Fibroblast of the aortic adventitia (primary cell): ENCODE measurements at regions not wholly inside any gene's neighbourhood (a gene's known extent, or its start where the extent isn't known, plus 50 kb on each side); places are given as distances from the start of the nearest gene placed in this dataset.

Source experiments
- DNase-seq: peaks from one replicate; pipeline ENCODE4 v3.0.0-alpha.2; 2010; ENCODE audit warnings: low read depth
- H3K4me3 ChIP-seq: 2 replicates; pipeline ENCODE4 v1.5.1; 2011; ENCODE audit warnings: low read depth, mild to moderate bottlenecking, control low read depth, low read length, moderate library complexity
- CTCF ChIP-seq: IDR thresholded peaks from 2 replicates; pipeline ENCODE4 v1.5.1; 2011; ENCODE audit warnings: mild to moderate bottlenecking, low read length, control low read depth, inconsistent platforms; ENCODE audit not compliant: insufficient read depth

GRCh38 chr5:88483964-88484672 is 215.5 kb upstream of the TMEM161B start:
- no peak for DNase-seq

GRCh38 chr5:88480801-88481499 is 212.3 kb upstream of the TMEM161B start:
- no peak for TF ChIP-seq CTCF
- DNase-seq: no peak
- H3K4me3 ChIP-seq: no peak overlapping the region

More at GRCh38 chr5:88483964-88484672, 215.5 kb upstream of the TMEM161B start:
- TF ChIP-seq CTCF: no peak
- no peak overlapping the region for H3K4me3 ChIP-seq

GRCh38 chr5:88480245-88480644 is 211.6 kb upstream of the TMEM161B start:
- no peak for TF ChIP-seq CTCF
- H3K4me3 ChIP-seq: no peak overlapping the region
- no peak for DNase-seq

GRCh38 chr5:88474574-88474973 is 205.9 kb upstream of the TMEM161B start:
- no peak overlapping the region for H3K4me3 ChIP-seq
- no peak for TF ChIP-seq CTCF
- no peak for DNase-seq

- H3K4me3 ChIP-seq: no peak overlapping the region
- no peak for DNase-seq
- no peak for TF ChIP-seq CTCF
Observed at GRCh38 chr5:88470745-88471144, 202.1 kb upstream of the TMEM161B start.

- H3K4me3 ChIP-seq: no peak overlapping the region
- no peak for DNase-seq
- TF ChIP-seq CTCF: no peak
Observed at GRCh38 chr5:88459971-88460370, 191.3 kb upstream of the TMEM161B start.
